K562 (cell line): ENCODE measurements at regions not wholly inside any gene's neighbourhood (a gene's known extent, or its start where the extent isn't known, plus 50 kb on each side); places are given as distances from the start of the nearest gene placed in this dataset.
"Not testable (repeated sequence)": the region's sequence is repeated elsewhere in the genome, so short reads cannot be mapped to it uniquely, and the experiment has no call there.

Experiments
- ATAC-seq: fragments of 200-7000 bp; cut with Tn5 transposase; 3 replicates; pipeline ENCODE4 v1.9.1; 2020; ENCODE audit warnings: moderate library complexity
- BruUV-seq: library from RNA; stranded (reverse); fragments of 400-500 nt; replicated peaks from 2 replicates; lab custom pipeline; 2021; lab: Mats Ljungman, UMichigan
- CTCF ChIA-PET: fragments of 300-600 bp; formaldehyde crosslinking; extraction: SDS; loops from one replicate; lab custom pipeline; 2021; ENCODE audit warnings: low intra/inter-chr PET ratio; lab: Yijun Ruan, JAX
- POLR2A ChIA-PET: fragments of 300-600, 350-650 bp; sonication (Branson Sonifier 250); formaldehyde crosslinking; extraction: SDS; loops from one replicate; lab custom pipeline; 2021; ENCODE audit warnings: antibody characterized with exemption, inconsistent platforms; lab: Yijun Ruan, JAX
- DNase-seq, 4 experiments: peaks; one replicate each; pipeline versions ENCODE4 v3.0.0 to v3.0.0-alpha.2; 2011 to 2018; ENCODE audit warnings: low spot score in 3 of 4, mixed read lengths in 3 of 4; ENCODE audit errors: extremely low read depth in 1 of 4
- FAIRE-seq: peaks from 2 replicates; lab custom pipeline; 2011; peaks lifted over from hg19 to GRCh38; lab: Jason Lieb, UNC
- H2AFZ ChIP-seq: 2 replicates; pipeline ENCODE4 v1.6.0; 2011; ENCODE audit warnings: low read depth, low read length, control low read depth, inconsistent platforms
- H3K27ac ChIP-seq: fragments of 200-600 bp; 3 replicates; pipeline ENCODE4 v1.8.0; 2011; ENCODE audit warnings: low read depth, mild to moderate bottlenecking, control low read depth, inconsistent platforms, low read length, moderate library complexity, mixed read lengths; ENCODE audit errors: extremely low read depth
- H3K27me3 ChIP-seq, 2 experiments: fragments of 300-600 bp in 1 of 2; 2 replicates in 1 of 2; 3 replicates in 1 of 2; pipeline versions ENCODE4 v1.6.0 to v1.8.0; 2011; ENCODE audit warnings: inconsistent platforms in 2 of 2, low read length in 2 of 2, mild to moderate bottlenecking in 1 of 2, mixed read lengths in 1 of 2, moderate library complexity in 1 of 2; ENCODE audit not compliant: control insufficient read depth in 2 of 2, insufficient read depth in 2 of 2
- H3K36me3 ChIP-seq: fragments of 300-600 bp; 3 replicates; pipeline ENCODE4 v1.8.0; 2011; ENCODE audit warnings: mild to moderate bottlenecking, low read length, inconsistent platforms; ENCODE audit not compliant: control insufficient read depth, insufficient read depth
- H3K4me1 ChIP-seq, 2 experiments: fragments of 200-600 bp in 1 of 2; replicated peaks in 1 of 2; 2 replicates in 1 of 2; 3 replicates in 1 of 2; pipeline versions ENCODE4 v1.5.1 to v1.8.0; 2011; ENCODE audit warnings: inconsistent platforms in 2 of 2, low read length in 2 of 2, mild to moderate bottlenecking in 1 of 2, mixed read lengths in 1 of 2, moderate library complexity in 1 of 2; ENCODE audit not compliant: control insufficient read depth in 2 of 2, insufficient read depth in 2 of 2
- H3K4me2 ChIP-seq: 2 replicates; pipeline ENCODE4 v1.6.1; 2011; ENCODE audit warnings: low read length, control low read depth, inconsistent platforms, mixed read lengths; ENCODE audit not compliant: insufficient read depth
- H3K4me3 ChIP-seq: fragments of 200-600 bp; sonication (generic), shearing (Covaris generic); 2 replicates; pipeline ENCODE4 v1.5.1; 2016; ENCODE audit warnings: control low read depth, inconsistent platforms
- H3K79me2 ChIP-seq: fragments of 200-600 bp; 3 replicates; pipeline ENCODE4 v1.8.0; 2011; ENCODE audit warnings: low read length, inconsistent platforms; ENCODE audit not compliant: control insufficient read depth, insufficient read depth
- H3K9ac ChIP-seq, 2 experiments: 2 replicates each; pipeline versions ENCODE4 v1.6.0 to v1.6.1; 2011; ENCODE audit warnings: low read depth in 2 of 2, low read length in 2 of 2, control low read depth in 1 of 2, inconsistent platforms in 1 of 2, mild to moderate bottlenecking in 1 of 2, mixed read lengths in 1 of 2; ENCODE audit not compliant: insufficient read depth in 1 of 2
- H3K9me1 ChIP-seq: one replicate; pipeline ENCODE4 v1.6.0; 2011; ENCODE audit warnings: inconsistent platforms, mild to moderate bottlenecking, low read length, moderate library complexity; ENCODE audit not compliant: control insufficient read depth, insufficient read depth
- H3K9me3 ChIP-seq: replicated peaks from 2 replicates; pipeline ENCODE4 v1.5.1; 2011; ENCODE audit warnings: low read depth, low read length, inconsistent platforms; ENCODE audit not compliant: control insufficient read depth, insufficient read depth
- H4K20me1 ChIP-seq: replicated peaks from 2 replicates; pipeline ENCODE4 v1.6.1; 2011; ENCODE audit warnings: low read length, inconsistent platforms, mixed read lengths; ENCODE audit not compliant: control insufficient read depth, insufficient read depth
- FOXM1 ChIP-seq, 2 experiments: fragments of 450-650 bp in 1 of 2; sonication (generic) in 1 of 2; formaldehyde crosslinking in 1 of 2; IDR thresholded peaks; 2 replicates each; pipeline versions ENCODE4 v1.6.1 to v1.9.0; 2017 to 2022; ENCODE audit warnings: low read depth in 2 of 2, mild to moderate bottlenecking in 2 of 2, missing genetic modification reagents in 1 of 2, moderate library complexity in 1 of 2
- NFATC3 ChIP-seq: fragments of 450-650 bp; IDR thresholded peaks from 2 replicates; pipeline ENCODE4 v1.6.1; 2017; ENCODE audit warnings: mild to moderate bottlenecking
- ZBTB7A ChIP-seq: IDR thresholded peaks from 2 replicates; pipeline ENCODE4 v1.6.1; 2011; ENCODE audit warnings: low read depth, mild to moderate bottlenecking, low read length, moderate library complexity, borderline replicate concordance; ENCODE audit not compliant: control insufficient read depth
- ZFPM2 ChIP-seq: fragments of 250-450 bp; sonication (Bioruptor Pico); IDR thresholded peaks from 2 replicates; pipeline ENCODE4 v1.5.1; 2022; ENCODE audit warnings: mild to moderate bottlenecking
- ZNF24 ChIP-seq: fragments of 450-650 bp; IDR thresholded peaks from 2 replicates; pipeline ENCODE4 v1.6.1; 2016
- ZNF707 ChIP-seq: fragments of 250-450 bp; sonication (Bioruptor Pico); conservative IDR thresholded peaks from 2 replicates; pipeline ENCODE4 v1.8.0; 2022; ENCODE audit warnings: inconsistent platforms, mild to moderate bottlenecking, moderate library complexity
- WGBS: fragments of 100-300 bp; shearing (Covaris generic); methylation state at CpG from one replicate; pipeline ENCODE4 v1.1.6; 2016; ENCODE audit warnings: low coverage, mixed read lengths; ENCODE audit not compliant: insufficient coverage; ENCODE audit errors: missing lambda C conversion rate; 5-methylcytosine and 5-hydroxymethylcytosine counted together
- in situ Hi-C: fragments of 300-500 bp; cut with MboI; formaldehyde crosslinking; loops from 4 replicates; pipeline ENCODE4 v1.15.0; 2018; ENCODE audit warnings: inconsistent platforms, mixed read lengths
- intact Hi-C: fragments of 100-400 bp; cut with micrococcal nuclease; formaldehyde crosslinking; loops from 2 replicates; pipeline ENCODE4 v1.14.2; 2022

DNA sequence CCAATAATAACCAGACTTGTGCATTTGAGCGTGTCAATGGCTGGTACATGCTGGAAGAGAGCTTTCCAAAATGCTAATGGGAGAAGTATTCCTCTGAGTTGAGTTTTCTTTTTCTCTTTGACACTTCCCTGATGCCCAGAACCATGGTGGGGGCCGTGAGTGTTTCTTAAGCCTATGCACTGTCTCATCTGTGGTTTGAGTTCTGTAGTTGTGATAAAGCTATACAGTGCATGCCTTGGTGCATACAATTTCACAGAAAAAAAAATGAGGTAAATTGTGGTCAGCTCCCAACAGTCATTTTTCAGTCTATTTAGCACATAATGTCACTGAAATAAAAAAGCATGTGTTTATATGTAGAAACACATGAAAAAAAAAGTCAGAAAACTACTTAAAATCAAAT lies 204.8 kb downstream of the HDGFL1 start:
- no TSS peak for BruUV-seq
- H3K36me3 ChIP-seq = no peaks in the 10 kb centered on the region
- no peak overlapping the region for H3K4me3 ChIP-seq
- in situ Hi-C loops = no loop called here
- H3K4me1 ChIP-seq = no peaks in the 10 kb centered on the region
- DNase-seq = no peak
- H3K27me3 ChIP-seq = no peaks in the 10 kb centered on the region
- no peak overlapping the region for H3K9ac ChIP-seq
- CTCF ChIA-PET = no interaction called here
- 2% methylated on average over 2 of the region's 2 CpGs for WGBS
- peaks cover 2% of the 10 kb centered on the region; the same call in 1 of the 2 replicates for H3K9me3 ChIP-seq
- H3K9me1 ChIP-seq = no peaks in the 10 kb centered on the region
- no peaks in the 10 kb centered on the region for H4K20me1 ChIP-seq
- TF ChIP-seq ZFPM2 (no peak), ZBTB7A (no peak), FOXM1 (IDR thresholded peaks at IDR 0.05; ENCODE audit: low read depth) (no peak), FOXM1 (CRISPR knock-in tag; IDR thresholded peaks at IDR 0.05; ENCODE audit: low read depth) (no peak), ZNF24 (no peak), NFATC3 (no peak)
- TF ChIP-seq, all 486 proteins: peak for 0
- Histone ChIP-seq H3K4me2 (no peak overlapping the region), H2AFZ (no peak overlapping the region), H3K27ac (no peak overlapping the region), H3K79me2 (no peaks in the 10 kb centered on the region)
- ATAC-seq = no peak
- FAIRE-seq = no peak
- POLR2A ChIA-PET = no interaction called here
- intact Hi-C loops = no loop called here

DNA sequence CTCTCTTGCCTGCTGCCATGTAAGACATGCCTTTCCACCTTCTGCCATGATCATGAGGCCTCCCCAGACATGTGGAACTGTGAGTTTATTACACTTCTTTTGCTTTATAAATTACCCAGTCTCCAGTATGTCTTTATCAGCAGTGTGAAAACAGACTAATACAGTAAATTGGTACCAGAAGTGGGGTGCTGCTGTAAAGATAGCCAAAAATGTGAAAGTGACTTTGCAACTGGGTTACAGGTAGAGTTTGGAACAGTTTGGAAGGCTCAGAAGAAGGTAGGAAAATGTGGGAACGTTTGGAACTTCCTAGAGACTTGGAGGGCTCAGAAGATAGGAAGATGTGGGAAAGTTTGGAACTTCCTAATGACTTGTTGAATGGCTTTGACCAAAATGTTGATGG lies 209.1 kb downstream of the HDGFL1 start:
- BruUV-seq, H3K4me1 ChIP-seq, H3K27ac ChIP-seq, ATAC-seq, CTCF ChIA-PET, H3K9me1 ChIP-seq, H3K4me3 ChIP-seq, H3K36me3 ChIP-seq, DNase-seq, POLR2A ChIA-PET, intact Hi-C loops, FAIRE-seq, H3K79me2 ChIP-seq, H4K20me1 ChIP-seq, H3K9me3 ChIP-seq, H2AFZ ChIP-seq: not testable (repeated sequence)
- WGBS = 0% methylated on average over 1 of the region's 1 CpG
- TF ChIP-seq ZNF707 (CRISPR knock-in tag) = peak; percentile 85
- TF ChIP-seq, all 486 proteins: peak for 1; not testable (repeated sequence) for 485
- H3K4me2 ChIP-seq, in situ Hi-C loops, H3K27me3 ChIP-seq, H3K9ac ChIP-seq: not testable (repeated sequence)
